ENCODE measurements at regions not wholly inside any gene's neighbourhood (a gene's known extent, or its start where the extent isn't known, plus 50 kb on each side); places are given as distances from the start of the nearest gene placed in this dataset.
"Not testable (repeated sequence)": the region's sequence is repeated elsewhere in the genome, so short reads cannot be mapped to it uniquely, and the experiment has no call there.

GRCh38 chr10:85377029-85377806 is 989.4 kb downstream of the GRID1 start:
- DNase-seq, result no peak

GRCh38 chr10:85379338-85379737 is 987.3 kb downstream of the GRID1 start:
- no peak for DNase-seq

DNA sequence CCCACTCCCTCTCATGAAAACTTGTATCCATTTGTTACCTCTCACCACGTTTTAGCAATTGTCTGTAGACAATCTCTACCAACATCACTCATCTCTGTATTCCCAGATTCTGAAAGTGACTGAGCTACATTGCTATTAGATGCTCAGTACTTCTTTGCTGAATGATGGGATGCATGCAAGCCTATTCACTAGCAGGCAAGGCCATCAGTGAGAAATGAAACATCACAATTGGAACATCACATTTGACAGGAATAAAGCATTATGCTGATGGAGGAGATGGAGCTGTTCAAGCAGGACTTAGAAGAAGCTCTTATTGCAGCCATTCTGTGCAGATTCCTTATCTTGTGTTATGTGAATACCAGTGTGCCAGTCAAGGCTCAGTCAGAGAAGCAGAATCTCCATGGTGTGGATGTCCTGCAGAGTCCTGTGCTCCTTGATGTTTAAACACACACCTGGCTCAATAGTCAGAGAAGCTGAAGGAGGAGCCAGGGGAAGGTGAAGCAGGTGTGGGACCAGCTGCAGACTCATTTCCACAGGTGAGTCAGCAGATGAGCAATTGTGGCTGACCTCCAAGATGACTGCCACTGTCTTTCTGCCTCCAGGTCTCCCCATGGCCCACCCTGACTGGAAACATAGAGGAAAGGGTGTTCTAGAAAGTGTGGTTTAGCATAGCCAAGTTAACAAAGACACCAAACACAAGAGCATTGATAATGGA is 965.5 kb downstream of the GRID1 start:
- no peak for DNase-seq

DNA sequence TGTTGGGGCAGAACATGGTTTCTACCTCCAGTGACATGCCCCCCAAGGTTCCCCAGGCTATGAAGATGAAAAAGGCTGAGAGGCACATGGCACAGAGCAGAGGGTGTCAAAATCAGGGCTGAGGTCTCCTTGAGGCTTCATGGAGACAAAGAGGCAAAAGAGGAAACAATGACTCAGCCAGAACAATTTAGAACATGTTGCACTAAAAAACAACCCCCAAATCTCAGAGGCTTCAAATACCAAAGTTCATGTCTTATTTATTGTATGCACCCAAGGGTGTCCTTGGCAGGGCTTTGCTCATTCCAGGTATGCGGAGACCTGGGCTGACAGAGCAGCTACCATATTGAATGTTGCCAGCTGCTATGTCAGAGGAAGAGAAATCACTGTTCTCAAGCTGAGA is 964.1 kb downstream of the GRID1 start:
- no peak for DNase-seq

DNA sequence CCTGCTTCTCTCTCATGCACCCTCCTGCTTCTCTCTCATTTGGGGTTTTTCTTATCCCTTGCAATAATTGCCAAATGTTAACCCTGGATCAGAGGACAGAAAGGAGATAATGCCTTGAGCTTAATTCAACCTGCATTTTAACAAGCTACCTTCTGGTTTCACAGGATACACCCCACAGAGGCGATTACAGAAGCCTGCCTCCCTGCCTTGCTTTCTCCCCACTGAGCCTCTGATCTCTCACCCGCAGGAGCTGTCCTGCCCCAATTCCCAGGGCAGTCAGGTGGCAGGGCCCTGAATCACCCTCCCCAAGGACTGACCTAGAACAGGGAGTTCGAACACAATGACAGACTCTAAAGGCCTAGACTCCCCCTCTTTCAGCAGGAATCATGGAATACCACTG is 959.5 kb downstream of the GRID1 start:
- DNase-seq, result no peak

DNA sequence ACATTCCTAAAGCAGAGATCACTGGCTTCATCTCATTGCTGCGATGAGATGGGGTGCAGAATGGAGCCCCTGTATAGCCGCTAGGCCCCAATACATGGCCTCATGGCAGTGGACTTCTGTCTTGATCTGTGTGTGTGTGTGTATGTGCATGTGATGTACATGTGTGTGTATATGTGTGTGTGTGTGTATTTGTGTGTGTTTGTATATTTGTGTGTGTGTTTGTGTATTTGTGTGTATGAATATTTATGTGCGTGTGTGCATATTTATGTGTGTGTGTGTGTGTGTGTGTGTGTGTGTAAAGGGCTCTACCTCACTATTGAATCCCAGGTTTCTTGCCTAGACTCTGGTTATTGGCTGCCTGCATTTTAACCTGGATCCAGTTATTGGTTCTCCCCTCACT is 958.2 kb downstream of the GRID1 start:
- DNase-seq, result no peak

DNA sequence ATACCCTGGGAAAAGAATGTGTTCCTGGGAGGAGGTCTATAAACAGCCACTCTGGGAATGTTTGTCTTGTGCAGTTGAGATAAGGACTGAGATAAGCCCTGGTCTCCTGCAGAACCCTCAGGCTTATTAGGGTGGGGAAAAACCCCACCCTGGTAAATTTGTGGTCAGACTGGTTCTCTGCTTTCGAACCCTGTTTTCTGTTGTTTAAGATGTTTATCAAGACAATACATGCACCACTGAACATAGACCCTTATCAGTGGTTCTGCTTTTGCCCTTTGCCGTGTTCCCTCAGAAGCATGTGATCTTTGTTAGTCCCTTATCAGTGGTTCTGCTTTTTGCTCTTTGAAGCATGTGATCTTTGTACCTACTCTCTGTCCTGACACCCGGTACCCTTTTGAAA is 956.0 kb downstream of the GRID1 start:
- not testable (repeated sequence) for DNase-seq

DNA sequence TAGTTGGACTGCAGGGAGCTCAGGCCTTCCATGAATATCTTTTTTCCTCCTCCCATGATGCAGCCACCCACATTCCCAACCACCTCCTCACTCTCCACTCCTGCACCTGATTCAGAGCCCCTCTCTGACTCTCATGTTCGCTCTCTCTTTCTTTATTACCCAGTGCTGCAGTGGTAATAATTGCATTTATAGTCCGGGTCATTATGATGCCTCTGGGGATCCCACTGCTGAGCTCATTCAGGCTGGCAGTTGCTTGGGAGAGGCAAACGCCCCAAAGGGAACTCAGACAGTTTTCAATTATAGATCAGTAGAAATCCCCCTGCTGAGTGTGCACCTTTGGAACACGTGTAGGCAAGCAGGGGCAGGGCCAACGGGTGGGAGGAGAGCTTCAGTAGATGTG is 953.0 kb downstream of the GRID1 start:
- DNase-seq, result no peak

DNA sequence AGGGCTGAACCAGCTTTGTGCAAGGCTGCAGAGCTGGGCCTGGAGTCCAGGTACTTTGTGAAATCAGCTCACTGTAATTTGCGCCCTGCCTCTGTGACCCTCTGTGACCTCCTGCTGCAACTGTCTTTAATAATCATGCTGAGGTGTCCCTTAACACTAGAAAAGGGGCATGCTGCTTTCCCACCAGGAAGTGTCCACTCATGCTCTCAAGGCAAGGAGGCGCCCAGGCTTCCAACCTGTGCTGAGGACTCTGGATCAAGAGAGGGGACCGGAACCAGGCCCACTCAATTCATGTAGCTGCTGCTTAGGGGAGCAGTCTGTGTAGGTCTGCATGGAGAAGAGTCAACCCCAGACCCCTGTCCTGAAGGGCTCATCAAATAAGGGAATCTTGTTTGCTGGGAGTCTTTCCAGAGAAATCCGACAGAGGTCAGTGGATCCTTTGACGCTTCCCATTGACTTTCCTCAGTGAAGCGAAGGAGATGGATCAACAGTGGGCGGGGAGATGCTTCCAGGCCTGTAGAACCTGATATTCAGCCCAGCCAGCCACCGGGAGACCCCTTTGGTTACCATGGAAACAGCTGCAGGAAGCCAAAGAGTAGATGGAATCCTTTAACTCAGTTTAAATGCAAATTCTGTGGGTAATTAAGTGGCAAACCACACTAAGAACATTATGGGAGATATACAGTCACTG is 945.9 kb downstream of the GRID1 start:
- peak; percentile 21 for DNase-seq

DNA sequence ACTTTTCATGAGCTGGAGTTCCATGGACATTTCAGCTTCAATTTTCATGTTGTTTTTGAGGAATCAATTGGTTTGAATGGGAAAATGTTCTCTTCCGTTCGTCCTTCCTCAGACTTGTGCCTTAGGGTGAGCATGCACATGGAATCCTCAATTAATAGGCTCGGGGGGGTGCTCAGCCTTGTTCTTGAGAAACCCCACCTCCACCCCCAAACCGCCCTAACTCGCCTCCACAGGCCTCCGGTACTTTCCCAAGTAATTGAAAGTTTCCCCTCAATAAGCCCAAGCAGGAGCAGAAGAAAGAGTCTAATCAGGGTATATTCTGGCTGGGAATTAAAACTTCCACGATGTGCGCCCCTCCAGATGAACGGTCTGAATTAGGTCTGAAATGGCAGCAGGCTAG is 945.2 kb downstream of the GRID1 start:
- no peak for DNase-seq

DNA sequence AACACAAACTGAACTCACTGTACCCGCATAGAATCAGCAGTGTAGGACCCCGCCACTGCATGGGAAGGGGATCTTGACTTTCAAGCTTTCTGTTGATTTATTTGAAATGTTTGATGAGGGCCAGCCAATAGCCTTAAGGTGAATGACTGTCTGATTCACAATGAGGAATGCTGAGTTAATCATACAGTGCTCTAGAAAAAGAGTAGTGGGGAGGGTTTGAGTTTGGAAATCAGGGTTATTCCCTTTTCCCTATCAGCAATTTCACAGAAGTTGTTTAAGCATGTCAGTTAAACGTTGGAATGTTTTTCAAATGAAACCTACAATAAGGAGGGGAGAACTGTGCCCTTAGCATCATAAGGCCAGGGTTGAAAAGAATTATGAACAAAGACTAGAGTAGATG is 937.5 kb downstream of the GRID1 start:
- no peak for DNase-seq

DNA sequence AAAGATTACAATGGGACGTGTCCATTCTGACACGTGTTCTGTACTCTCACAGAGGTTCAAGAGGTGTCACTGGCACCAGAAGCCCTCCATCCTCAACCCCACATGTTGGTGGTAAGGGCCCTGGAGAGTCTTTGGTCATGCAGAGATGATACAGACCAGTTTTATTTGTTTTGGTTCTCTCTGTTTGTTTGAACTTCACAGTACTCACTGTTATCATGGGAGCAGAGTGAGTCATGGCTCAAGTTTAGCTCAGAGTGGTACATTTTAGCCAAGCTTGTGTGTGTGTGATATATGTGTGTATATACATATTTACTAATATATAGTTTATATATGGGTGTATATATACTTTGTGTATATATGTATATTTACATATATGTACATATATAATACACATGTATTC is 935.6 kb downstream of the GRID1 start:
- DNase-seq, result no peak

- peak; percentile 77 for DNase-seq
Measured at GRCh38 chr10:85433248-85433647, 933.3 kb downstream of the GRID1 start.

- DNase-seq, result no peak
Measured at GRCh38 chr10:85444868-85445267, 921.7 kb downstream of the GRID1 start.

GRCh38 chr10:85445702-85446101 is 920.9 kb downstream of the GRID1 start:
- no peak for DNase-seq

DNA sequence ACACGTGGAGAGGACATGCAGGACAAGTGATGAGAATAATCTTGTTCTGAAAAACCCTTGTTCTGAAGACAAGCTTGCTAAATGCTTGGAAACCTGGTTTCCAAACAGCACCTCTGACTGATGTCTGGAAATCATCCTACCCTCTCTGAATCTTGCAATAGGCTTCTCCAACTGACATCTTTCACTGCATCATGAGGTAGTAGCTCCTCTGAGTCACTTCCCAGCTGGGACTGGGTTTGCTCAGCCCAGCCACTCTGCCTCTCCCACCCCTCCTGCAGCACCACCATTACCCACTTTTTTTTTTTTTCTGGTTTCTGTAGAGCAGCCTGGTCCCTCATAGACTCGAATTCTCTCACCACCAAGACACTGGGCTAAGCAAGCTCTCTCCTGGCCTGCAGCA is 919.8 kb downstream of the GRID1 start:
- DNase-seq, result no peak

- DNase-seq, result no peak
Measured at GRCh38 chr10:85447690-85448089, 918.9 kb downstream of the GRID1 start.

GRCh38 chr10:85448716-85449115 is 917.9 kb downstream of the GRID1 start:
- peak; percentile 3 for DNase-seq

- no peak for DNase-seq
Measured at GRCh38 chr10:85454386-85454785, 912.2 kb downstream of the GRID1 start.

- DNase-seq, result no peak
Measured at GRCh38 chr10:85457191-85457590, 909.4 kb downstream of the GRID1 start.

GRCh38 chr10:85458324-85458723 is 908.3 kb downstream of the GRID1 start:
- DNase-seq, result no peak

DNA sequence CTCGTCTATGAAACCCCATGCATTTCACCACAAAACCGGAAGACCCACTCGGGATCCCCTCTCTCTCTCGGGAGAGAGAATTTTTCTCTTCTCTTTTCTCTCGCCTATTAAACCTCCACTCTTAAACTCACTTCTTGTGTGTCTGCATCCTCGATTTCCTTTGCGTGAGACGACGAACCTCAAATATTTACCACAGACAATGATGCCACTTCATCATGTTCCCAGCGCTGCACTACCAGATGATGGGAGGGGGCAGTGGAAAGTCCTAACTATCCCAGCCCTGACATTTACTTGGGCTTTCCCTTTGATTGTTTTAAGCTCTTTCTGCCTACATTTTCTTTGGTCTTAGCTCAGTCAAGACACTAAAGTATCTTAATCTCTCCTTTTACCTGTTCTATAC is 906.7 kb downstream of the GRID1 start:
- DNase-seq, result no peak

- DNase-seq, result no peak
Measured at GRCh38 chr10:85464336-85464735, 902.3 kb downstream of the GRID1 start.

Measured in tongue (tissue), 1 donor.